ENCODE measurements at regions not wholly inside any gene's neighbourhood (a gene's known extent, or its start where the extent isn't known, plus 50 kb on each side); places are given as distances from the start of the nearest gene placed in this dataset.

DNA sequence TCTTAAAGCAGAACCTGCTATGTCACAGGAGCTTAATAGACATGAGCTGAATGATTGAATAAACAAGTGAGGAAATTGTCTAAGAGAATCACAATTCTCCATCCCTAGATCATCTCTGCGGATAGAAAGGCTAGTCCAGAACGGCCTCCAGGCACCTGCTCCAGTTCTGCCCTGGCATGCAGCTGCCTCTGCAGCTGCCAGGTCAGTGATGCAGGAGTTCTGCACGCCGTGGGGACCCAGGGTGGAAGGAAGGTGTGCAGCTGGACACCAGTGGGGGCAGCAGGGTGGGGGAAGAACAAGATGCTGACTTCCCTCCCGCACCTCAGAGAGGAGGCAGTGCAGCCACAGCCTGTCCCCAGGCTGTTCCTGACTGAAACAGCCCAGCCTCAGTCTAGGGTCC is 192.1 kb upstream of the NCAM1 start:
- in situ Hi-C loops (cut with HindIII; ENCODE audit: low sequenced_read_pairs) = no loop called here

DNA sequence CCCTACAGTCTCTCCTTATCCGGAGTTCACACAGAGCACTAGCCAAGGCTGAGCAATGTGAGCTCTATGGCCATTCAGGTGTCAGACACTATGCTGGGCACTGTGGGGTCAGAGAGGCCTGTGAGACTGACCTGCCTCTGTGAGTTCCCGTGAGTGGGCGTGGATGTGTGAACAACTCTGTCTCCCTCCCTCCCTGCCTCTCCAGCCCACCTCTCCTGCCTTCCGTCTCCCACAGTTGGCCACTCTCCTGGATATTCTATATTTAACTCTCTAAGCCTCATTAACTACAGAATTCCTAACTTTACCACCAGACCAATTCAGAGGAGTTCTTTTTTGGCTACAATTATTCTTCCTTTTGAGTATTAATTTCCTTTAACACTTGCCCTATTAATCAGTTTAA is 191.6 kb upstream of the NCAM1 start:
- in situ Hi-C loops (cut with HindIII; ENCODE audit: low sequenced_read_pairs) = no loop called here

DNA sequence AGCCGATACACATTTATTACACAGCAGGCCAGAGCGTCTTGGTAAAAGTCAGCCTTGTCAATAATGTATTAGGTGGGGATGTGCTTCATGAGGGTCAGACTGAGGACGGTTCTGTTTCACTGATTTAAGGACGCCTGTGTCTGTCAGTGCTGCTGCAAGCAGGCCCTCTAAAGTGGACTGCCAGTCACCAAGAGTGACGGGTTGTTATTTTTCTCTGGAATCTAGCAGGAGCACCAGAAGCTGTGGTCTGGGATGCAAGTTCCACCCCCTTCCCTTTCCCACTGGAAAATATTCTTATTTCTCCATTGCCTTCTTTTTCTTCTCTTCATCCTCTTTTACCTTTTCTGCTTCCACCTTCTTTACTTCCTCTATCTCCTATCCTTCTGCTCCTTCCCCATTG is 191.2 kb upstream of the NCAM1 start:
- in situ Hi-C loops (cut with HindIII; ENCODE audit: low sequenced_read_pairs) = no loop called here

DNA sequence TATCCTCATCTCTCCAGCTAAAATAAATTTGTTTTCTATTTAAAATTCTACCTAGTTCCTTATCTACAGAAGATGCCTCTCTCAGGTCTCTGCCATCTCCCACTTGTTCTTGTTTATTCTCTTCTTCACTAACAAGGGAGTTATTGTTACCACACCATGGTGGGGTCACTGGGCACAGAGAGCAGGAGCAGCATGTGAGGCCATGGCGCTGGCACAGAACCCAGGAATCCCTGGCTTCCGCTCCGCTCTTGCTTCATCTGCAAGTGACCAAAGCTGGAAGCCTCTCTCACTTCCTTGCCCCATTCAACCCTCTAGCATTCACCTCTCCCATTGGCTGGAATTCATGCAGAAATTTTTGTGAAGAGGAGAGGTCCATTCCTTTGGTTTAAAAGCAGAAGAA is 190.7 kb upstream of the NCAM1 start:
- in situ Hi-C loops (cut with HindIII; ENCODE audit: low sequenced_read_pairs) = no loop called here

DNA sequence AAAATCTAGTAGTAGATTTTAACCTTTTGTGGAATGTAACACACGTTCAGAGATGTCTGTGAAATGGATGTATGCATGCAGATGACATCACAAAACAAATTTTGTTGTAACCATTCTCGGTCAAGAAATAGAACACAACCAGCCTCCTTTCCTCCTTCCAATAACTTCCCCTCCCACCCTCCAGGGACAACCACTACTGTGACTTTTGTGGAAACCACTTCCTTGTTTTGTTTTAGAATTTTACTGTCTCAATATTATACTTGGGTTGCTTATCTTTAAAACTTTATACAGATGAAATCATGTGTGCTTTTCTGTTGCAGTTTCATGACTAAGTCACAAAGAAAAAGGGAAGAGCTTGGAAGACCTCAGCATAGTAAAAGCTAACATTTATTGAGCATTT is 189.4 kb upstream of the NCAM1 start:
- in situ Hi-C loops (cut with HindIII; ENCODE audit: low sequenced_read_pairs) = no loop called here

DNA sequence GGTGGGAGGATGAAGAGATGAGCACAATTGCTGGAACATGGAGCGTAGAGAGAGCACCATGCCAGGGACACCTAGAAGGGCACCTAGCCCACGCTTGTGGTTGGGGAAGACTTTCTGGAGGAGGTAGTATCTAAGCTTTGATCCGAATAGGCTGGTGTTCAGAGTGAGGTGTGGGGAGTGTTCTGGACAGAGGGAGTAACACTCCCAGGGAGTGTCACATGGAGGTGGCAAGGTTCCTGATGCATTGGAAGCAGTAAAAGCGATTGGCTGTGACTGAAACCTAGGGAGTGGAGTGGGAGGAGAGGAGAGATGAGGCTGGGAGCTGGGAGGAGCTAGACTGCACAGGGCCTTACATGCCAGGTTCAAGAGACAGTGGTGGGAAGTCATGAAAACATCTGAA is 188.0 kb upstream of the NCAM1 start:
- in situ Hi-C loops (cut with HindIII; ENCODE audit: low sequenced_read_pairs) = no loop called here

DNA sequence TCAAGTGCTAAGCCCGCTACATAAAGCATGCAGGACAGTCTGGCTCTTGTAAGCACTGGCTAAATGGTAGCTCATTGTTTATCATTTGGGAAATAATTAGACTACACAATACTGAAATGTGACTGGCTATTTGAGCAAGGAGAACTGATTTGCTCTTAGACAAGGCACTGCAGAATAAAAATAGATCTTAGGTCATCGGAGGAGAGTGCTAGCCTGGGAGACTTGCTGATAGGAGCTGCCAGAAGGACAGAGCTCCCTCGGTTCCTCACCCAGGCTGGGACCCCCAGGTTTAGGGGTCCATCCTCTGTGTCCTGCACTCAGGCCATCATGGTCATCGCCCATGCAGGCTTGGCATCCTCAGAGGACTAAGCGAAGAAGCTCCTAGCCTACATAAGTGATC is 184.4 kb upstream of the NCAM1 start:
- in situ Hi-C loops (cut with HindIII; ENCODE audit: low sequenced_read_pairs) = no loop called here

DNA sequence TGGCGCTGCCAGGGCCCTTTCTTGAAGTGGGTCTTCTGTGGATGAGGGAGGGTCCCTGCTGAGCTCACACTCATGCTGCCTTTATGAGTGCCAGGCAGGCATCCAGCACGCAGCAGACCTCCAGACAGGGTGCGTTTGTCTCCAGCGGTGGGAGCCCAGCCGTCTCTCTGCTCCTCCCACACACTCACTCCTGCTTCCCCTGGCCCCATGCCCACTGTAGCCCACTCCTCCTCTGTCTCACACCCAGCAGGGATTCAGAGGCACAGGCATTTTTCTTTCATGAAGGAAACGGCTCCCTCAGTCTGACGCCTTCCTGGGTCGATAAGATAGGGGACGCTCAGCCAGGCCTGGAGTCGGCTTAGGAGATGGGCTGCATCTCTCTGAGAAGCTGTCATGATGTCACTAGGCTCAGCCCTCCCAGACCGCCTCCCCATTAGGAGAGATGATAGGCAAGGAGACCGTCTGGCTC is 183.9 kb upstream of the NCAM1 start:
- in situ Hi-C loops (cut with HindIII; ENCODE audit: low sequenced_read_pairs) = no loop called here

DNA sequence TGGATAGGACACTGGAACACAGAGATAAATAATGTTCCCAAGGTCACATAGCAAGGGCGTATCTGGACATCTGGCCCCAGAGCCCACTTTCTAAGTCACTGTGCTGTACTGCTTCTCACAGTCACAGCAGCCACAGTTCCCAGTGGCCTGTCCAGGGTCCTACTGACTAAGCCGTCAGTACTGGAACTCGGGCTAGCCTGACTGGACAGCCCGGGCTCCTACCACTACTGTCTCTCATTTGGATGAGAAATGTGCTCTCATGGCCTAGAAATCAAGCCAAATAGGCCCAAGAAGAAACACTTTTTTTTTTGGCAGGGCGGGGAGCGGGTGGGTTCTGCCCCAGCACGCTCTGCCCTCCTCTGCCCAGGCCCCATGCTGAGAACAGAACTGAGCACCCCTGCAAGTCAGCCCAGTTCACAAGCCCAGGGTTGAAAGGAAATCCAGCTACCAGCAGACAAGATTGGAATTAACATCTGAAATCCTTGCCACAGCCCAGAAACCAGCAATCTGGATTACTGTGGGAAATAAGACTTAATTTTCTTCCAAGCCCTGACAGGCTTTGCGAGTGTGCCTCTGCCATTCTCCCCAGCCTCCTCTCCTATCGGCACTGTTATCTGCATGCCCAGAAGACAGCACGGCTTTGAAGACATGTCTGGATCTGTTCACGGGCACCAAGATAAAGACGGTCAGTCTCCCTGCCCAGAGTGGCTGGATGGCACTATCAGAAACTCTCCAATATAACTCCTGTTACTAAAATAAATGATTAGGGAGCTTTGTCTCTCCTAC is 182.9 kb upstream of the NCAM1 start:
- in situ Hi-C loops (cut with HindIII; ENCODE audit: low sequenced_read_pairs) = no loop called here

DNA sequence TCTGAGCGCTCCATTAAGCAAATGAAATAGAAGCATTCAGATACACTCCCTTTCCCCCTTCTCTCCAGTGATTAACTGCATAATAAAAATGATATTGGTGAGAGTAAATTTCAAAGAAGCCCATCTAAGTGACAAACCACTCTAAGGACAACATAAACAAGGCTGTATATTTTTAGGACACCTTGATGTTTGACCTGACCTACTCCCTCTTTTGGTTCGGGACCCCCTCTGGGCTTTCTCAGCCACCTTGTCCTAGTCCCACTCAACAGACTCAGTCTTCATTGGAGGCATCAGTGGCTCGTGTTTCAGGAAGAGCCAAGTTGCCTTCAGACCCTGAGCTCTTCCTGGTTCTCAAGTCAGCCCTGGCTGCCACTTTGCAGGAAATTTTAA is 182.3 kb upstream of the NCAM1 start:
- in situ Hi-C loops (cut with HindIII; ENCODE audit: low sequenced_read_pairs) = no loop called here

DNA sequence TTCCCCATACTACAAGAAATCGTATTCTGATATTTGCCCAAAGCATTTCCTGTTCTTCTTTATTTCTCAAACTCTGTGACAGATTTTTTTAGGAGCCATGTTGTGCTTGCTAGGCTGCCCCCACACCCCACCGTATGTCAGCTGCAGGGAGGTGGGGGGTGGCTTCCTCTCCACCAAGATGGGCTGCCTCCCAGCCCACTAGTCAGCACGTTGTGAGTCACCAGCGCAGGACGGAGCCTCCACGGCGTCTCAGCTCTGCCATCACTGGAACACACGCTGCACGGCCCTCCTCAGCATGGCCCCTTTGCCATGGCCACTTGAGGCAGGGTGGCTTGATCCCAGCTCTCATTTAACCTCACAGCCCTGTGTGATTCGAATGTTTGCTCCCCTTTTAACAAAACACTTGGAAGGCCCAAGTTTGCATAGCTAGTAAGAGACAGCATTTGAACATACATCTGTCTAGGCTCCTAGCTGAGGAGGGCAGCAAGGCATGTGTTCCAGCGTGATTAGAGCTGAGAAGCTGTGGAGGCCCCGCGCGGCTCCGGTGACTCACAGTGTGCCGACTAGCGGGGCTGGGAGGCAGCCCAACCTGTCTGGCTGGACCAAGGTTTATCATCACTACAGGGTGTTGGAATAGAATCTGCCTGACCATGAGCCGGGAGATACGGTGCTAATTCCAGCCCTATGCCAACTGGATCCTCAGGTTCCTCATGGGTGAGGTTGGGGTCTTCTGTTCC is 180.7 kb upstream of the NCAM1 start:
- in situ Hi-C loops (cut with HindIII; ENCODE audit: low sequenced_read_pairs) = no loop called here

DNA sequence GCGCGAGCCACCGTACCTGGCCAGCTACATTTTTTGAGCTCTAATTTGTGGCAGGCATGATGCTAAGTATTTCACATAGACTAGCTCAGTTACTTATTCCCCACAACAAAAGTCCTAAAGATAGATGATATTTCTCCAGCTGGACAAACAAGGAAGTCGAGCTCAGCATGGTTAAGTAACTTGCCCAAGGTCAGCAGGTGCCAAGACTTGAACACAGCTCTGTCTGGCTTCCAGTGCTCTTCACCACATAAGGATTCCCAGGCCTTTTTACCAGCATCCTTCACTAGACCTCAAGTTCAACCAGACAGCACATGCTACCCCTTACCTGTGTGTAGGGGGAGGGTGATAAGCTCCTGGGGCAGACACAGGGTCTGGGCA is 177.3 kb upstream of the NCAM1 start:
- in situ Hi-C loops (cut with HindIII; ENCODE audit: low sequenced_read_pairs) = no loop called here

DNA sequence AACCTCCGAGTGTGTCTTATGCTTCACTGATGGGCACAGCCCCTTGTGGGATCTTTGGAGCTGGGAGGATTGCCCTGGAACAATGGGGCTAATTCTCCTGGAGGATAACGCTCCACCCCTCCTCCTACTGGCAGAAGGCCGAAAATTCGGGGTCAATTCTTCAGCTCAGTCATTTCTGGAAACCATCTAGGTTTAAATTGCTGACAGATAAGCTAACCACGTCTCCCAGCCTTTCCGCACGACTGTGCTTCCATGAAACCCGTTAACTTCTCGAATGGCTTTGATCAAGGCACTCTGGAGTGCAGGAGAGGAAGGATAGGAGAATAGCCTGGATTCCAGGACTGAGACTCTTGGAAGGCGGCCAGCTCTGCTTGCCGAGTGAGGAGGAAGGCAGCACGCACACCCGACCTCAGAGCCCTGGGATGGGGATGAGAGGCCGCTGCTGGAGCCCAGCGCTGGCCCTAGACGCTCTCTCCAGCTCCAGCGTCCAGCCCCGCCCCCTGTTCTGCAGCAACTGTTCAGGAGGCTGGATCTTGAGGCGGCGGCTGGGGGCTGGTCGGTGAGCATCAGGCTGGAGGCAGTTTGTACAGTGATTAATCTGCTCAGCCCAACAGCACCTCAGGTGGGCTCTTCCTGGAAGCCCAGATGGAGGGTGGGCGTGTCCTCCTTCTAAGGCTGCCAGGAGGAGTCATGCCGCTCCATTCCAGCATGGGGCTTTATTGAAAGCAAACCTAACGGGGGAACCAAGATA is 176.7 kb upstream of the NCAM1 start:
- in situ Hi-C loops (cut with HindIII; ENCODE audit: low sequenced_read_pairs) = no loop called here

DNA sequence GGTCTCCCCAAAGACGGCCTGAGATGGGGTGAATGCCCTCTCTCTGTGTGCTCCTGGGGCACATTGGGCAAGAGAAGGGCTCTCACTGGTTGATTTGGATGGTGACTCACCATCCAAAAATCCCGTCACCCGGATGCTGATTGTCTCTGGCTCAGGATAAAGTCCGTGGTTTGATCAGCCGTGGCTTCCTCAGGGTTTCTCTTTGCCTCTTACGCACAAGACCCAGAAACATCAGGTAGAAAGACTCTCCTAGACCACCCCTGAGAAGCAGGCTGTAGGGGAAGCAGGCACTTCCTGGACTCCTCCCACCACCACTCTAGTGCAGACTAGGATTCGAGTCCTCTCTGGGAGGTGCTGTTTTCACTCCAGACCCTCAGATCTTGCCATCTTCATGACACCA is 176.1 kb upstream of the NCAM1 start:
- in situ Hi-C loops (cut with HindIII; ENCODE audit: low sequenced_read_pairs) = no loop called here

DNA sequence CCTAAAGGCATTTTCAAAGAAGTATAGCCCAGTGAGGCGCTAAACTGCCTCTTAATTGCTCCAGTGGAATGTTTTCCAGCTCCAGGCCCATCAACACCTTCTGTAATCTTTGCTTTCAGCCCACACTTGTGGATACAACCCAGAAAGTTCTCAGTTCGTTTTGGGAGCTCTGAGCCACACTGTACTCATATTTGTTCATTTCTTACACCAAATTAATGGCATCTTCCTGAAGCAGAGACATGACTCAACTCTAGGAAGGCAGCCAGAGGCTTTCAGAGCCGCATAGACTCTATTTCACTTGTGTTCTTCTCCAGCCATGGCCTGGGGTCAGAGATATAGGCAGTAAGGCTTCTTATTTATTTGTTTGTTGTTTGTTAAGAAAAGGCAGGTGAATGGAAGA is 175.5 kb upstream of the NCAM1 start:
- in situ Hi-C loops (cut with HindIII; ENCODE audit: low sequenced_read_pairs) = no loop called here

DNA sequence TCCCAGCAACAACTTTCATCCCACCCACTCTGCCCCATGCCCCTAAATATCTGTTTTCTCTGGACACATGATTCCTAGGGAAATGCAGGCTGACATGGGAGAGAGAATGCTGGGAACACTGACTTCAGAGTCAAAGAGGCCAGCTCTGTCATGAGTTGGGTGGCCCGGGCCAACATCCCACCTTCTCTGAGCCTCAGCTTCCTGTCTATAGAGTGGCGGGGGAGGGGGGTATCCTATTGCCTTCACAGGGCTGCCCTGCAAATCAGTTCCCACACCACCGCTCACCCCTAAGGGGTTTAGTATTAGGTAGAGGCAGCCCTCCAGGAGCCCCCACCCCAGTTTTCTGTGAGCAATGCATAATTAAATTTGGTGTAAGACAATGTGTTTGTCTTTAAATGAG is 175.0 kb upstream of the NCAM1 start:
- in situ Hi-C loops (cut with HindIII; ENCODE audit: low sequenced_read_pairs) = no loop called here

DNA sequence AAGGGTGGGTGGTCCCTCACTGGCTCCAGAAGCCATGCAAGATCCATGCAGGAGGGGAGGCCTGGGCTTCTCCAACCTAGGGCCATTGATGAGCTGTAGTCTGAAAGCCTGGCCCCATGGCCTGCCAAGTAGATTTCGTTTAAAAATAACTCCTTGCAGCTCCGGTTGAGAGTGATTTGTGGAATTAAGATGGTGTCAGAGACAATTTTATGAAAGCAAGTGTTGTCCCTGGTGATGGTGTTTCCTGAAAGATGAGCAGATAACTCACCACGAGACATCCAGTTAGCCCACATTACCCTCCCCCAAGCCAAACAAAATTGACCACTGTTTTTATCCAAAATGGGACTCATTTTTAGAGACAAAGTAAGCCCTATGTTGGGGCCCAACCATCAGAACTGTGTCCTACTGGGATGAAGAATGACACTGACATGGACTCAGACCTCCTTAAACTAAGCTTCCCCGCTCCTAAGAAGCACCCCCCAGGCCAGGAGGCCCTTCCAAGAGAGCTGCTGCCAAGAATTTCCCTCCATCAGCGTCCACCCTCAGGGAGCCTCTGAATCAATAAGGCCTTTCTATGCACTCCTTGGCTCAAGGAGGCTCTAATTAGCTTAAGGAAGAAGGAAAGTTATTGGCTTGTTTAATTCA is 174.2 kb upstream of the NCAM1 start:
- in situ Hi-C loops (cut with HindIII; ENCODE audit: low sequenced_read_pairs) = no loop called here

DNA sequence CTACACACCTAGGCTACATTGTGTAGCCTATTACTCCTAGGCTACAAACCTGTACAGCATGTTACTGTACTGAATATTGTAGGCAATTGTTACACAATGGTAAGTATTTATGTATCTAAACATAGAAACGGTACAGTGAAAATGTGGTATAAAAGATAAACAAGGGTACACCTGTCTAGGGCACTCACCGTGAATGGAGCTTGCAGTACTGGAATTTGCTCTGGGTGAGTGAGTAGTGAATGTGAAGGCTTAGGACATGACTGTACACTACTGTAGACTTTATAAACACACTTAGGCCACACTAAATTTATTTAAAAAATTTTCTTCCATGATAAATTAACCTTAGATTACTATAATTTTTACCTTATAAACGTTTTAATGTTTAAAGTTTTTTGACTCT is 171.7 kb upstream of the NCAM1 start:
- in situ Hi-C loops (cut with HindIII; ENCODE audit: low sequenced_read_pairs) = no loop called here

DNA sequence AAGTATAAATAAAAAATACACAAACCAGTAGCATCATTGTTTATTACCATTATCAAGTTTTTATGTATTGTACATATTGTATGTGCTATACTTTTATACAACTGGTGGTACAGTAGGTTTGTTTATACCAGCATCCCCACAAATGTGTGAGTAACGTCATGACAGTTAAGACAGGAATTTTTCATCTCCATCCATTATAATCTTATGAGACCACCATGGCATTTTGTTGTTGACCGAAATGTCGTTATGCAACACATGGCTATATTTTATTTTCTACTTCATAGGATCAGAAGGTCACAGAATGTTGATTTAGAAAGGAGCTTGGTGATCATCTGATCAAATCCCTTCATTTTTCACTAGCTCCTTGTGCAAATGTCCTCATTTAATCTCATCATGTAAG is 170.9 kb upstream of the NCAM1 start:
- in situ Hi-C loops (cut with HindIII; ENCODE audit: low sequenced_read_pairs) = no loop called here

DNA sequence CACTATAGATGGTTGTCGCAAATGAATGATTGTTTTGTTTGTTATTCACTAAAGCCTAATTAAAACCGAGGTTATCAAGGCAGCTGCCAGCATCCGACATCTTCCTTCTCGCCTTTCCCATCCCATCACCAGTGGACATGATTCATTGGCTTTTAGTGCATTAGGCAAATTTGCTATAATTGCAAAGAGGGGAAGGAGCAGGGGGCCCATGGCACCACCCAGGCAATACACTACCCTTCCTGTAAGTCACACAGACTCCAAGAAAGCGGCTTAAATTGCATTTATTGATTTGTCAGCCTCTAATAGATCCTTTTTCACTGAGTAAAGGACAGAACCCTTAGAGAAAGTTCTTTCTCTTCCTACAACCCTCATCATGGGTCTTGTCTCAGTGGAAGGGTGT is 169.2 kb upstream of the NCAM1 start:
- in situ Hi-C loops (cut with HindIII; ENCODE audit: low sequenced_read_pairs) = no loop called here

DNA sequence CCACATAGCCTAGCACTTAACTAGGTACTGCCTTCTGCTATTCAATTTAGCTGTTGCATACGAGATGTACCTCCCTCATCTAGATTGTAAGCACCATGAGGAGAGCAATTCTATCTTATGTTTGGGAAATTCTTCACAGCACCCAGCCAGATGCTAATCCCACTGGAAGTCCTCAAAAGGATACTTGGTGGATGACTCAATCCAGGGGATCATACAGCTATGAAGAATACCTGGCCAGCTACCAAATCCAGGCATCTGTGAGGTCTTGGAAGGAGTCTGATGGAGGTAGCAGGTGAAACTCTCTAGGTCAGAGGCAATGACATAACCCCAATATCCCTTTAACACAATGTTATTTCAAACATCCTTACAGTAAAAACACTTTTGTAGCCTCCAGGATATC is 167.8 kb upstream of the NCAM1 start:
- in situ Hi-C loops (cut with HindIII; ENCODE audit: low sequenced_read_pairs) = no loop called here

Measured in DLD1 (cell line).